ENCODE measurements at regions not wholly inside any gene's neighbourhood (a gene's known extent, or its start where the extent isn't known, plus 50 kb on each side); places are given as distances from the start of the nearest gene placed in this dataset.

GRCh38 chr3:188006726-188007393 is 147.1 kb upstream of the LPP start:
- H3K4me3 ChIP-seq (ENCODE audit: low read depth, low read length) = no peak overlapping the region
- DNase-seq (ENCODE audit: low read depth) = no peak
- TF ChIP-seq CTCF (IDR thresholded peaks at IDR 0.05; ENCODE audit: low read depth, low read length, missing control alignments) = no peak

GRCh38 chr3:188007897-188008296 is 146.1 kb upstream of the LPP start:
- DNase-seq (ENCODE audit: low read depth) = no peak
- no peak overlapping the region for H3K4me3 ChIP-seq (ENCODE audit: low read depth, low read length)
- TF ChIP-seq CTCF (IDR thresholded peaks at IDR 0.05; ENCODE audit: low read depth, low read length, missing control alignments) = no peak

- no peak for TF ChIP-seq CTCF (IDR thresholded peaks at IDR 0.05; ENCODE audit: low read depth, low read length, missing control alignments)
- DNase-seq (ENCODE audit: low read depth) = no peak
- H3K4me3 ChIP-seq (ENCODE audit: low read depth, low read length) = no peak overlapping the region
Measured at GRCh38 chr3:188008582-188009213, 145.3 kb upstream of the LPP start.

GRCh38 chr3:188010478-188010877 is 143.5 kb upstream of the LPP start:
- no peak for DNase-seq (ENCODE audit: low read depth)
- TF ChIP-seq CTCF (IDR thresholded peaks at IDR 0.05; ENCODE audit: low read depth, low read length, missing control alignments) = no peak
- no peak overlapping the region for H3K4me3 ChIP-seq (ENCODE audit: low read depth, low read length)

GRCh38 chr3:188019727-188020126 is 134.2 kb upstream of the LPP start:
- no peak overlapping the region for H3K4me3 ChIP-seq (ENCODE audit: low read depth, low read length)
- DNase-seq (ENCODE audit: low read depth) = no peak
- no peak for TF ChIP-seq CTCF (IDR thresholded peaks at IDR 0.05; ENCODE audit: low read depth, low read length, missing control alignments)

GRCh38 chr3:188021041-188021440 is 132.9 kb upstream of the LPP start:
- no peak for DNase-seq (ENCODE audit: low read depth)
- no peak overlapping the region for H3K4me3 ChIP-seq (ENCODE audit: low read depth, low read length)

More at GRCh38 chr3:188021041-188021440, 132.9 kb upstream of the LPP start:
- TF ChIP-seq CTCF (IDR thresholded peaks at IDR 0.05; ENCODE audit: low read depth, low read length, missing control alignments) = no peak
